NB4 (cell line): ENCODE measurements at regions not wholly inside any gene's neighbourhood (a gene's known extent, or its start where the extent isn't known, plus 50 kb on each side); places are given as distances from the start of the nearest gene placed in this dataset.

ENCODE experiments used
- DNase-seq: peaks from one replicate; pipeline ENCODE4 v3.0.0; 2010; ENCODE audit warnings: low read depth
- H3K4me3 ChIP-seq: one replicate; pipeline ENCODE4 v1.5.1; 2011; ENCODE audit warnings: mild to moderate bottlenecking, low read depth, low read length, moderate library complexity
- CTCF ChIP-seq: IDR thresholded peaks from one replicate; pipeline ENCODE4 v1.5.1; 2012; ENCODE audit warnings: low read depth, low read length
- MAX ChIP-seq: IDR thresholded peaks from 2 replicates; pipeline ENCODE4 v1.6.1; 2011; ENCODE audit warnings: low read depth, low read length
- MYC ChIP-seq: IDR thresholded peaks from 2 replicates; pipeline ENCODE4 v1.6.1; 2011; ENCODE audit warnings: low read depth, low read length
- POLR2A ChIP-seq: IDR thresholded peaks from 2 replicates; pipeline ENCODE4 v1.6.1; 2011; ENCODE audit warnings: mild to moderate bottlenecking; ENCODE audit not compliant: insufficient read length; ENCODE audit errors: extremely low read depth

- TF ChIP-seq MAX, result no peak
- no peak for TF ChIP-seq MYC
- TF ChIP-seq CTCF, result no peak
- TF ChIP-seq POLR2A, result no peak
- DNase-seq, result peak; percentile 34
- H3K4me3 ChIP-seq, result no peak overlapping the region
Observed at GRCh38 chr15:67967871-67968431, 86.2 kb upstream of the PIAS1 start.

- no peak overlapping the region for H3K4me3 ChIP-seq
- DNase-seq, result no peak
- TF ChIP-seq MYC (no peak), POLR2A (no peak), MAX (no peak), CTCF (no peak)
Observed at GRCh38 chr15:67968564-67968963, 85.6 kb upstream of the PIAS1 start.

GRCh38 chr15:67968966-67969365 is 85.1 kb upstream of the PIAS1 start:
- no peak for DNase-seq
- no peak for TF ChIP-seq POLR2A
- no peak for TF ChIP-seq CTCF
- TF ChIP-seq MAX, result no peak
- no peak for TF ChIP-seq MYC
- H3K4me3 ChIP-seq, result no peak overlapping the region

GRCh38 chr15:67969892-67970291 is 84.2 kb upstream of the PIAS1 start:
- DNase-seq, result no peak
- no peak overlapping the region for H3K4me3 ChIP-seq
- no peak for TF ChIP-seq MAX
- TF ChIP-seq CTCF, result no peak
- TF ChIP-seq POLR2A, result no peak
- no peak for TF ChIP-seq MYC

- DNase-seq, result no peak
- no peak for TF ChIP-seq MAX
- TF ChIP-seq CTCF, result no peak
- no peak for TF ChIP-seq POLR2A
- no peak for TF ChIP-seq MYC
- no peak overlapping the region for H3K4me3 ChIP-seq
Observed at GRCh38 chr15:67972377-67972776, 81.7 kb upstream of the PIAS1 start.

- TF ChIP-seq POLR2A (no peak), CTCF (no peak), MYC (no peak), MAX (no peak)
- no peak for DNase-seq
- H3K4me3 ChIP-seq, result no peak overlapping the region
Observed at GRCh38 chr15:67973846-67974245, 80.3 kb upstream of the PIAS1 start.
